8988T (cell line): ENCODE measurements at regions not wholly inside any gene's neighbourhood (a gene's known extent, or its start where the extent isn't known, plus 50 kb on each side); places are given as distances from the start of the nearest gene placed in this dataset.
"Not testable (repeated sequence)": the region's sequence is repeated elsewhere in the genome, so short reads cannot be mapped to it uniquely, and the experiment has no call there.

ENCODE experiments used
- DNase-seq: peaks from one replicate; pipeline ENCODE4 v3.0.0; 2011

DNA sequence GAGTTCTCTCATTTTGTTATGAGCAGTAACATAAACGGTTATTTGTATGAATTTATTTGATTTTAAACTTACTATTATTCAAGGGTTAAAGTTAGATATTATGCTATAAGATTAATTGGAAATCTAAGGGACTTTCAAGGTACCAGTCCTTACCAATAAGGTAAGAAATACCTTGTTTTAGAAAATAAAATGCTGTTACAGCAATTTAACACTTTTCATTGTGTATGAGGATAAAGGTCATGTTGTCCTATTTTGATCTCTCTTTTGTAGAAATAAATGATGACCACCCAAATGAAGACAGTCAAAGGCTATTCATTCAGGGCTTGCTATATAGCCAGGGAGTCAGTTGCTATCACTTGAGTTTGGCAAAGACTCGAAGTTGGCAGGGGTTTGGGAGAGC, 1185.9 kb upstream of the GOT2 start:
- DNase-seq, result no peak

DNA sequence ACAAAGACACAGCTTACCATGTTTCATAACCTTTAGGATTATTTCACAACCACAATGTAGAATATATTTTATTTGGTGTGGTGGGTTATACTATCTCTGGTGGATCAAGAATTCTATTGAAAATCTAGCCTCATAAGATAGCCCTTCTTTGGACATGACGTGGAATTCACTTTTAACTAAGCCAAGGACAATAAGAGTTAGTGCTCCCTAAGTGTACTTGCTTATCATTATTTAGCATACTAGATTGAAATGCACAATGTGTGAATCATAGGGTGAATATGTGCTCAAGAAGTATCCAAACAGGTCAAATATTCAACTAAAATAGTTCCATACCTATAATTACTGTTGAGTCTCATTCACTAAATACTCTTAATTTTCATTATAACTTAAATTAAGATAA, 1179.5 kb upstream of the GOT2 start:
- DNase-seq, result no peak

DNA sequence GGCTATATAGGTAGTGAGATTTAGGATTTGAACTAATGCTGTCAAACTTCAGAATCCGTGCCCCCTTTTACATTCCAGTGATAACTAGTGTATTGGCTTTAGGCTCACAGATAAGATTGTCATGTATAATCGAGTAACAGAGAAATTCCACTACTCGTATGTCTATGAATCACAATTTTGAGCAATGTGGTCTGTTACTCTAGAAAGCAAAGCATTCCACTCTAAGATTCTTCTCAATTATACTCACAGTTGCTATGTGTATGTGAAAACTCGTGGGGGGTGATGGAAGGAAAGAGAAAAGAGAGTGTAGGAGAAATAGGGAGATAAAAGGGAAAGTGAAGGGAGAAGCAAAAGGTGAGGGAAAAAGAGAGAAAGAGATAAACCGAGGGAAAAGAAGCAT, 1175.1 kb upstream of the GOT2 start:
- no peak for DNase-seq

DNA sequence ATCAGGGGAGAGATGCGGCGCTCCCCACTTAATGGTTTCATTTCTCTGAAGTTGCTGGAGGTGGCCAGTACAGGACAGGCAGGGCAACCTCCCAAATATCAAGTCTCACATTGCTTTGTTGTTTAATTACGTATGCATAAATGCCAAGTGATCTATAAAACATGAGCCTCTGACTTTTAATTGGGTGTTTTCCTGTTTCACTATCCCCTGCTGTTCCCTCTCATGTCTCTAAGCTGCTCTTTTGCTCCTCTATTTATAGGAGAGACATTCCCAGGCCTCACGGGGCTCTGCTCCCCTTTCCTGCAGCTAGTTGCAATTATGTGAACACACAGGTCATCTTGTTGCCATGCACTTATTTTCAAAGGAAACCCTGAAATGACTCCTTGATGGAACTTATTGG, 1173.5 kb upstream of the GOT2 start:
- no peak for DNase-seq

DNA sequence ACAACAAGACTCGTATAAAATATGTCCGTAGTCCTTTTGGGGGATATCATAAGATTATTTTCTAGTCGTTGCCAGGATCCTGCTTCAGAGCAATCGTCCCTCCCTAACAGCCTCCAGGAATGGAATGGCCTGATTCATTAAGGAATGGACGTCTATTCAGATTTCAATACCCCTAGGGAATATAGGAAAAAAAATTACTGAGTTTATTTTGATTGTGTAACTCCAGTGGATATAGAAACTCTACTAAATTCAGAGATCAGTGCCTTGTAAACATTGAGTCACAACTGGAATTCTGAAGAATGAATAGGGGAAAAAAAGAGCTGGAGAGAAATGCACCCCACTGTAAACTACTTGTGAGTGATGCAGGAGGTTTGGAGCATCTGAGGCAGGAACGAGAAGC, 1171.5 kb upstream of the GOT2 start:
- DNase-seq, result no peak

DNA sequence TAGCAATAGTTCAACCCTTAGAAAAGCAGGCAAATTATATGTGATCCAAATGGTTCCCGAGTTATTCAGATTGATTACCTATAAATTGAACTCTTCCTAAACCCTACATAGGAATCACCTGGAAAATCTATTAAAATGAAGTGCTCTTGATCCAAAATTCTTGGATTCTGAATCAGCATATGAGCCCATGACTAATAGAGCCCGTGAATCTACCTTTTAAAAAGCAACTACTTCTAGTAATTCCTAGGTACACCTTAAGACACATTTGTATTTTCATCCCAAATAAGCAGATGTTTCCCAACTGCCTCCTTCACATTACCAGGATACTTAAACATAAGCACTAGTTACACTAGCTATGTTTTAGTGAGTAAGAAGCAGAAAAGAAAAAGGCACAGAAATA, 1171.0 kb upstream of the GOT2 start:
- DNase-seq, result no peak

DNA sequence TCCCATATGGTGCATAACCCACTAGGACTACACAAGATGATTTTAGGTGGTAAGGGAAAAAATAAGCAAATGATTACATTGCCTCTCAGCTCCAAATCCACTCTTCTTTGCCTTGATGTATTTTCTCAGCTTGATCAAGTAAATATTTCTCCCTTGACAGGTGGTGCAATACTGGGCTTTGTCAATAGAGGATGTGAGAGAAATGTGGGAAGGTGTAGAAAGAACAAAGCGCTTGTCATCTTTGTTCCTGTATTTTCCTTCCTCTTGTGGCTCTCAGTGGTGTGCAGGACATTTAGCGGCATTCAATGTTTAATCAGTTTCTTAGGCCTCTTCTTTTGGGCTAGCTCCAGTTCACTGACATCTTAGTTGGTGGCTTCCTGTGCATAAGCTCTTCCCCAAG, 1165.8 kb upstream of the GOT2 start:
- DNase-seq, result no peak

DNA sequence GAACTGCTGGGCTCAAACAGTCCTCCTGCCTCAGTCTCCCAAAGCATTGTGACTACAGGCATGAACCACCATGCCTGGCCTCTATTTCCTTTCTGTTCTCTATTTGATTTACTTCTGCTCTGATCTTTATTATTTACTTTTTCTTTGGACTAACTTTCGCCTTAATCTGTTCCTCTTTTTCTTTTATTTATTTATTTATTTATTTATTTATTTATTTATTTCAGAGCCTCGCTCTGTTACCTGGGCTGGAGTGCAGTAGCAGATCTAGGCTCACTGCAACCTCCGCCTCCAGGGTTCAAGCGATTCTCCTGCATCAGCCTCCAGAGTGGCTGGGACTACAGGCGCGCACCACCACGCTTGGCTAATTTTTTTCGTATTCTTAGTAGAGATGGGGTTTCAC, 1158.3 kb upstream of the GOT2 start:
- DNase-seq, result no peak

DNA sequence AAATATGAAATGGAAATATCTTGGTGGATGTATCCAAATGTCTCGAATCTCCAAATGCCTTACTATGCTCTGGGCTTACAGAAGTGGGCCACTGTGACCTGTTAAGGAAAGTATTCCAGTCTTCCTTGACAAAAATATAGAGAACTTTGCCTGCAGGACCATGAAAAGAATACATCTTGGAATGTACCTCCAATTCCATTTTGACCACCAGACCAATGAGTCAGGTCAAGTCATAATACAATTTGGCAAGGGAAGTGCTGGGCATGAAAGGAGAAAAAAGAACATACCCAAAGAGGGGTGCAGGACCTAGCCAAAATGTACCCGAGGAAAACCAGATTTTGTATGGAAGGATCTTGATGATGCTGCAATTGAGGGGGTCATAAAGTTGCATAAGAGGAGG, 1153.7 kb upstream of the GOT2 start:
- DNase-seq, result no peak

DNA sequence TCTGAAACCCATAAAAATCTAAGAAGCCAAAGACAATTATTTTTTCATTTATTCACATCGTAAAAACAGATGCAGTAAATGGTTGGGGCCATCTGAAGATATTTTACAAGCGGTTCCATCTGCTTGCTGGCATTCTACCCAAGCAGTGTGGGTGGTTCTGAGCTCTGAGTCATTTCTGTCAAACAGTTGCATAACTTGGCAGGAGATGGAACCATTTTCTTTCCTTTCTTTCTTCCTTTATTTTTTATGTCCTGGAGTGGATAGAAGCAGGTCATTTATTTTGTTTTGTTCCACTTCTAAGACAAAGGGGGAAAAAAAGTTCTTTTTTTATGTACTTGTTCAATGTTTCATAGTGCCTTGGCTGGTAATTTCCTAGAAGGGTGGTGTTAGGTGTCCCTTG, 1151.9 kb upstream of the GOT2 start:
- DNase-seq, result no peak

DNA sequence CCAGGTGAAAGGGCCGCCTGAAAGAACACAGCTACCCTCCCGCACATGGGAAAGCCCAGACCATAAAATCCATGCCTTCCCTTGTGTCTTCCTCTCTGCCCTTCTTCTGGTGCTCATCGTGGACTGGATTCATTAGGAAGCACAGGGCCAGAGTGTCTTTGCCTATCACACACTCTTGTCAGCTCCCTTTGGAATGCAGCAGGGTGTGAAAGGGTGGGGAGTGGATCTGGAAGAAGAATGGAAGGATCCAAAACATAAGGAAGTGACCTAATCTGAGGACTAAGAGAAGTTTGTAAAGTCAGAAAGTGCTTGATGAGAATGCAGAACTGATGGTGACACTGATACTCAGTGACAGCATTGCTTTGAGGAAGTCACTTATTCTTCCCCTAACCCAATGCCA, 1147.3 kb upstream of the GOT2 start:
- no peak for DNase-seq

DNA sequence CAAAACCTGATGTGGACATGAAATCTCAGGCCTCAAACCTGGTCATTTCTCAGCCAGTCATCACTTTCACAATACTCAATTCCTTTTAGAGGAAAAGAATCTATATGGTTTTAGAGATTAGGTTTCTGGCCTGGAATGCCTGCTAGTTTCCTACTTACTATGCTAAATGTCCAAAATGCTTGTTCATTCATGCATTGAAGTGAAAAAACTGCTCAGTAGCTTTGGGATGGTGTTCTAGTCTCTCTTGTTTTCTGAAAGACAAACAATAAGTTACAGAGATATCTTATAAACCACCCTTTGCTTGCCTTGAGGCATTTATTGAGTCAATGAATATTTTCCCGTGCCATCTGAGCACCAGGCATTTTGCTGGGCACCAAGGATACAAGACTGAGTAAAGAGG, 1146.5 kb upstream of the GOT2 start:
- DNase-seq, result no peak

DNA sequence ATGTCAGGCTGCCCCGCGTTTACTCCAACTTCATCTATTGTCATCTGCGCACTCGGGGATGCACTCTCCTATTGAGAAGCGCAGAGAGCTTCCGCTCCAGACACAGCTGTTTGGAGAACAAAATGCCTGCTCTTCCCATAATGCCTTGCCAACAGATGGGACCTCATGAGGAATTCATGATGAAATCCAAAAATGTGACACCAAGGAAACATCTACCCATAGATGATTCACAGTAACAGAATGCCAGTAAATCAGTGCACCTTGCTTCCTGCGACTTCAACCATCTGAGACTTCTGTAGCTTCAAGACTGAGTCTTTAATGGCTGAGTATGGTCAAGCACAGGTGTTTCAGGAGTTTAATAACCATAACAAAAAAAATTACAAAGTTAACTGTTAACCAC, 1144.9 kb upstream of the GOT2 start:
- DNase-seq, result no peak

DNA sequence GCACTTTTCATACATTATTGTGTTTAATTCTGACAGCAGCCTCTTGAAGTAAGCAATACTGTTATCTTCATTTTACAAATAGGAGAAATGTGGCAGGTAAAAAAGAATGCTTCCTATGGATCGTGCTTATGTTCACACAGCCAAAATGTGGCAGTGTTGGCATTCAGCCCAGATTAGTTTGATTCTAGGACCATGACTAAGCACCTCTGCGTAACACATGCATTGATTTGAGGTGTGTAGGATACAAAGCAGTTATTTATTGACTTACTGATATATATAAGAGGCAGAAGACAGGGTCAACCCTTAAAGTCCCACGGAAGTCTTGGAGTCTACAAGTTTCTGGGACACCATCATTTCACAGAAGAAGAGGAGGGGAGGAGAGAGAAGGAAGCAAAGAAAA, 1144.4 kb upstream of the GOT2 start:
- DNase-seq, result peak; percentile 11

DNA sequence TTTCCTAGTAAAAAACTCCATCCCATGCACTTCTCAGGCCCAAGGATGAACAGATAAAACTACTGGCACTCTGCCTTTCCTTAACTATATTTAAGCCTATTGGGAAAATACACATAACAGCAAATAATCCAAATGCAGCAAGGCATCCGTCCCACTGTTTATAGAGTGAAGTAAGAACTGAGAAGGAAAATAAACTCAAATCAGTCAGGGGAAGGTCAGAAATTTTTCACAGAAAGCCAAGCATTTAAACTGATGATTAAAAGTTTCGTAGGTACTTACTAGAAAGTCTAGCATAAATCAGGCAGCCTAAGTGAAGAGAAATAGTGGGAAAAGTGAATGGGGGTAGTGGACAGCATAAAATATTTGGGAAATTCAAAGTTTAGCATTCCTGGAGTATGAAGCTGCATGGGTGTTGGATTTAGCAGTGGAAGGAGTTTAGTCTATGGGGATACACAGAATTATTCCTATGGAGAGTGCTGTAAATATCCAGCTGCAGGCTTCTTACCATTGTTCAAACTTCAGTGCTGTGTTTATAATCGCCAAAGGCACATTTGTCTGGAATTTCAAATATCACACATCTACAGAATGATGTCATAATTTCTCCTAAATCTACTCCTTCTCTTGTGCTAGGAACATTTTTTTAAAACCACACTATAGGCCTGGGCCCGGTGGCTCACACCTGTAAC, 1131.0 kb upstream of the GOT2 start:
- DNase-seq, result no peak

DNA sequence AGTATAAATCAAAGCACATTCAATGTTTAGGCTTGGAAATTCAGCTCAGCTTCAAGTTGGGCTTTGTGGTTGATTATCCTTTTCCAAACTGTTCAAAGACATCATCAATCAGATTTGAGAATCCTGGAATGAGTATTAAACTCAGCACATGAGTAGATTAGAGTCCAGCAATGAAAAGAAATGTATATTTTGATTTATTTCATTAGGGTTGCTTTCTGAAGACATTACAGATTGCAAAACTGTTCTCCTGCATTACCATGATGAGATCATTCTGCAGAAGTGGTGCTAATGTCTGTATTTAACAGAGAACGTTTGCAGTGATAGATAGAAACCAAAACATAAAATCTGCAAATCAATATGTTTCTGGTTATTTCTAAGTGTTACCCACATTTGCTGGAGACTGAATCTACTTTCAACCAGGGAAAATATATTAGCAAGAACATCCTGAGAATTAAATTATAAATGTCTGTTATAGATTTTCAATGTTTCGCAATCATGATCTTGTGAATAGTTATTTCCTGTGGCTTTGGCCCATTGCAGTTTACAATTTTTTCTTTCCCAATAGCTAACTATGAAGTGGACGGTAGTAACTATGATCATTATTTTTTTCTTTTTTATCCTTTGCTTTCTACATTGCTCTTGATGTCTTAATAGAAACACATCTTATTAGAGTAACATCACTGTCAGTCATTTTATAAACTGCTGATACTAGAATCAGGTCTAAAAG, 1125.7 kb upstream of the GOT2 start:
- no peak for DNase-seq

DNA sequence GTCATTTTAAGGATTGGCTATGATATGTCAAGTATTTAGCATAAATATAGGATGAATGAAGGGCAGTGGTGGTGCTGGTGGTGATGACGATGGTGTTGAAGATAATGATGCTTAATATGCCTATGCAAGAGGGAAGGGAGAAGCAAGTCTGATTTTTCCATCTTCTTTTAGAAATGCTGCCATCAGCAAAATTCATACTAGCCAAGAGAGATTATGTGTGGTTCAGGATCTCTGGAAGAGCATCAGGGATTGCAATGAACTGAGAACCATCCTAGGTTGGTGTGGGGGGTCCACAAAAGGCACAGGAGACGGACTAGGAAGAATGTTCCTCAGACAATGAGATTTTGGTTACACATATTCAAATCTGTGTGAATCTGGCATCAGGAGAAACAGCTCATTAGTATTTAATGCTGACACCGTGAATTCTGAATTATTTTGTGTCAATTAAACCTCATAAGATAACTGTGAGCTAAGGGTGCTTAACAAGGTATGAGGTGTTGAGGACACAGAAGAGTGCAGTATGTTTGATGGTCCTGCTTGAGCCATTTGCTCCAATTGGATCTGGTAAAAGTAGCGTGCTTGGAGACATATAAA, 1120.8 kb upstream of the GOT2 start:
- no peak for DNase-seq

DNA sequence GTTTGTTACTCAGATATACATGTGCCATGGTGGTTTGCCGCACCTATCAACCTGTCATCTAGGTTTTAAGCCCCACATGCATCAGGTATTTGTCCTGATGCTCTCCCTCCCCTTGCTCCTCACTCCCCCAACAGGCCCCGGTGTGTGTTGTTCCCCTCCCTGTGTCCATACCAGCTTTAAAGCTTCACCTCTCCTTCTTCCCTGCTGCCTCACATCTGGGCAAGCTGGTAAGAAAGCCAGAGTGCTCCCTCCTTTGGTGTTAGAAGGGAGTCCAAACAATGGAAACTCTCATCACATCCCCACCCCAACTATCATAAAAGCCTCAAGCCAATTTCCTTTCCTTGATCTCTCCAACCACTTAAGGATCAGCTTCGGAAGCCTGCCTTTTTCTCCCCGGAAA, 1115.6 kb upstream of the GOT2 start:
- no peak for DNase-seq

DNA sequence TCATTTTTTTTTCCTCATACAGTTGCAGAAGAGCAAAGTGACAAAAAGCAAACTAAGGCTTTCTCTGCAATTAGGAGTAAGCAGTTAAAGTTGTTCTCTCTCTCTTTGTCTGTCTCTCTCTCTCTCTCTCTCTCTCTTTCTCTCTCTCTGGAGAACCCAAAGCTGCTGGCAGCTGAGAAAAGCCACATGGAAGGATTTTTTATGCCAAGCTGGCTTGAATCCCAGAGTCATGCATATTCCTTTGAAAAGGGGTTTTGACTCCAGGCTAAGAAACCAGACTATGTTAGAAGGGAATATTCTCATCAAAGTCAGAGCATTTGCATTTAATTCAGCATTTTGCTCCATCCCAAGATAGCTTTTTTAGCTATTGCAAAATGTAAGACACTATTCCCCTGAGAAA, 1114.2 kb upstream of the GOT2 start:
- no peak for DNase-seq

DNA sequence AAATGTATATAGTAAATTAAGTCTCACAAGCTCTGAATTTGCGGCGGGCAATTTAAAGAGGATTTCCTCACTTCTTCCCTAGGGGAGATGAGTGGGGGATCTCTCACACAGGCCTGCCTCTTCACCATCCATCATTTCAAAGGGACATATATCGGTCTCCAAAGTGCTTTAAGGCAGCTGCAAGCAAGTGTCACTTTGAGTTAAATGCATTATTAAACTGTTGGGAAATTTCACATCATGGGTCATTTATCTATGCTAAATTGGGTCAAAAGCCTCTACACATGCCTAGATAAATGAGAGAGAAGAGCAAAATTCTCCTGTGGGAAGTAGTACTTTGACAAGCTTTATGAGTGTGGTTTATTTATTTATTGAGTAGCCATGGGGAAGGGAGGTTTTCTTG, 1106.1 kb upstream of the GOT2 start:
- no peak for DNase-seq

DNA sequence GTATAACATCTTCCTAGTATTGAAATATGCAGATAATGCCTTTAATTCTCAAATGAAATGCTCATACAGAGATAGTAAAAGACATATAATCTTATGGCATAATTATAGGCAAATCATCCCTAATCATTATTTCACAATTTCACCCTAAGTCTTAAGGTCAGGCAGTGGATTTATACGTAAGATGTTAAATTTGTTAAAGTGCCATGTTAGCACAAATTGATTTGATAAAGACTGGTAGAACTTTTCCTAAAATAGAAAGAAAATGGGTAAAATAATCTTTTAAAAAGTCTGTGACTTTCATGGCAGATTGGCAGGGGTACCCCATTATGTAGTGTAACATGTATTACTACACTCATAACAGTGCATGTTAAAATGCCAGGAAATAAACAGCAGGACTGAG, 1092.7 kb upstream of the GOT2 start:
- no peak for DNase-seq

DNA sequence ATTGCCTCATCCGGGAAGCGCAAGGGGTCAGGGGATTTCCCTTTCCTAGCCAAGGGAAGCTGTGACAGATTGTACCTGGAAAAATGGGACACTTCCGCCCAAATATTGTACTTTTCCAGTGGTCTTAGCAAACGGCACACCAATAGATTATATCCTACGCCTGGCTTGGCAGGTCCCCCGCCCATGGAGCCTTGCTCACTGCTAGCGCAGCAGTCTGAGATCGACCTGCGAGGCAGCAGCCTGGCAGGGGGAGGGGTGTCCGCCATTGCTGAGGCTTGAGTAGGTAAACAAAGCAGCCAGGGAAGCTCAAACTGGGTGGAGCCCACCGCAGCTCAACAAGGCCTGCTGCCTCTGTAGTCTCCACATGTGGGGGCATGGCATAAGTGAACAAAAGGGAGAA, 1075.4 kb upstream of the GOT2 start:
- DNase-seq, result not testable (repeated sequence)

DNA sequence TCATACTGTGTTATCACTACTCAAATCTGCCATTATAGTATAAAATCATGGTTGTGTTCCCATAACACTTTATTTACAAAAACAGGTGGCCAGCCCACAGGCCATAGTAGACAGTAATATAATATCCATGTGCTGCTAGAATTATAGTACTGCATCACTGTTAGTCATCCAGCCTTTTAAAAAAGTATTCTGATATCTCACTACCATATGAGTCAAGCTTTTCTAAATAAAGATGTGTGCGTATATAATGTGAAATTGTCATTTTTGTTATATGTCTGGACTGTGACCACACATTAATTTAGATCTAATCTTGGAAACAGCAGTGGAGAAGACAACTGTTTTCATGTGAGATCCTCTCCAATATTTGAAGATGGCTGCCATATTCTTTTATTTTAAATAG, 1049.1 kb upstream of the GOT2 start:
- DNase-seq, result no peak

DNA sequence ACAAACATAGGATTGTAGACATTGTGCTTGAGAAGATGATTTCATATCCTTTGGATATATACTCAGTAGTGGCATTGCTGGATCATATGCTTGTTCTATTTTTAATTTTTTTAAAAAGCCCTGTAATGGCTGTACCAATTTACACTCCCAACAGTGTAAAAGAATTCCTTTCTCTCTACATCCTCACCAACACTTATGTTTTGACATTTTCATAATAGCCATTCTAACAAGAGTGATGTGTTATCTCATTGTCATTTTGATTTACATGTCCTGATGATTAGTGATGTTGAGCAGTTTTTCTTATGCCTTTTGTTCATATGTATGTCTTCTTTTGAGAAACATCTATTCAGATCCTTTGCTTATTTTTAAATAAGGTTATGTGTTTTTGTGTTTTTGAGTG, 1039.2 kb upstream of the GOT2 start:
- DNase-seq, result no peak

DNA sequence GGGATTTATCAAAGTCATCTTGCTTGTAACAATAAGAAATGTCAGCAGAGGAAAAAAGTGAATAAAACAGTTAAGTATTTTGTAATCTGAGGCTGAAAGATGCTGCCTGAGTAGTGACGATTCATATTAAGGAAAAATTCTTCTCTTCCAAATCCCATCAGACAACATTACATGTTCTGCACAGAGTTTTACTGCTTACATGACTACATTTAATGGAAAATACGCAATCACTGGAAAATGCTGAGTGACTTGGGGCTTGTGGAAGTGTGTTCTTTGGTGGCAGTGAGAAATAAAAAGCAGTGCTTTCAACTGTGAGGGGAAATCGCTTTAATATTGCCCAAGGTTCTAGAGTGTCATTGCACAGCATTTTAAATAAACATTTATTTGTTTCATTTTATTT, 1025.2 kb upstream of the GOT2 start:
- no peak for DNase-seq
